ENCODE measurements at regions not wholly inside any gene's neighbourhood (a gene's known extent, or its start where the extent isn't known, plus 50 kb on each side); places are given as distances from the start of the nearest gene placed in this dataset.
"Not testable (repeated sequence)": the region's sequence is repeated elsewhere in the genome, so short reads cannot be mapped to it uniquely, and the experiment has no call there.

DNA sequence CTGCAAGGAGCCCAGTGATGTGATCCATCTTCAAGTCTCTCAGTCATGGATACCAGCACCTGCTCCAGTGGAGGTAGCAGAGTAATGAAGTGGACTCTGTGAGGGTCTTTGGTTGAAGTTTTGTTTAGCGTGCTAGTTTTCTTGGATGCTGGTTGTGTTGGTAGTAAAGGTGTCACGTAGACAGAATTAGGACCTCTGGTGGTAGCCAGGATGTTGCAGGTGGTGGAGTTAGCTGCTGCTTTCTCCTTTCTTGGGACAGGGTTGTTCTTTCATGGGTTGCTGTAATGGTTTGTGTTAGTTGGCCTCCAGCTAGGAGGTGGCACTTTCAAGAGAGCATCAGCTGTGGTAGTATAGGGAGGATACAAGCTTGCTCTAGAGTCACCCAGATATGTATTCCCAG lies 125.2 kb downstream of the ANXA2 start:
- no peak for DNase-seq

DNA sequence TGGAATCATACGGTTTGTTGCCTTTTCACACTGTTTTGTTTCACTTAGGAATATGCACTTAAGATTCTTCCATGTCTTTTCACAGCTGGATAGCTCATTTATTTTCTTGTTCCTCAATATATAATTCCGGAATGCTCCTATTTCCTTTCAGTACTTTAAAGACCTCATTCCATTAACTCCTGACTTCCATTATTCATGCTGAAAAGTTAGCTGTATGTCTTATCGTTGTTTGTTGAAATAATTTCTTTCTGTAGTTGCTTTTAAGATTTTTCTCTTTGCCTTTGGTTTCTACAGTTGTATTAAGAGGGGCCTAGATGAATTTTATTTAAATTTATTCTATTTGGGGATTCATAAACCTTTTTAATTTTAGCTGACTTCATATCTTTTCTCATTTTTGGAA lies 122.2 kb downstream of the ANXA2 start:
- DNase-seq, result no peak

GRCh38 chr15:60278879-60279278 lies 118.9 kb downstream of the ANXA2 start:
- DNase-seq, result no peak

DNA sequence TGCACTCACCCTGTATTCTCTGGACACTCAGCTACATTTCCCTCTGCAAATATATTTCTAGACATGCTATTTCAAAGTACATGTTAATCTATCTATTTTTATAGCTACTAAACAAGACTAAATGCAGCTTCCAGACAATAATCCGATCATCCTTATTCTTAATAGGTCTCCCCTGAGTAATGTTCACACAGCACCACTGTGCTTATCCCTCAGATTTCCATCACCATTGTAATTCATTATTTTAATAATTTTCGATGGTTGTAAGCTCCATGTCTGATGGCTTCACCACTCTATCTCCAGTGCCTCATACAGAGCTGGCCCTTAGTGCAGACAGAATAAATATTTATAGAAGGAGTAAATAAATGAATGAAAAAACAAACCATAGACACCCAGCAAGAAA lies 117.5 kb downstream of the ANXA2 start:
- DNase-seq, result no peak

DNA sequence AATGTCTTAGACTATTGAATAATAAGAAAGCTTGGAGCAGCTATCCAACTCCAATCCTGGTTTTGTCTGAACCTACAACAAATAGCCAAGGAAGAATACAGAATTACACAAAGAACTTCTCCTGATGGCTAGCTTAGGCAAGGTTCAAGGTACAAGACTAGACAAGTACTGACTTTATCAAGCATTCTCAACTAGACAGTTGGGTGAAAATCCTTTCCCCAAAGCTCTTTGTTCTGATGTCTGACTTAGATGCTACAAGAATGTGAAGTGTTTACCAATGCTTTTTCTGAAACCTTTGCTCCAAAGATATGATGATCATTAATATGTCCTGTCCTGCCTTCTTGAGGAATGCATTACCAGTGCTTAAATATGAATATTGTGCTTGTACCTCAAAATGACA lies 113.8 kb downstream of the ANXA2 start:
- no peak for DNase-seq

GRCh38 chr15:60295901-60296300 lies 101.9 kb downstream of the ANXA2 start:
- not testable (repeated sequence) for DNase-seq

DNA sequence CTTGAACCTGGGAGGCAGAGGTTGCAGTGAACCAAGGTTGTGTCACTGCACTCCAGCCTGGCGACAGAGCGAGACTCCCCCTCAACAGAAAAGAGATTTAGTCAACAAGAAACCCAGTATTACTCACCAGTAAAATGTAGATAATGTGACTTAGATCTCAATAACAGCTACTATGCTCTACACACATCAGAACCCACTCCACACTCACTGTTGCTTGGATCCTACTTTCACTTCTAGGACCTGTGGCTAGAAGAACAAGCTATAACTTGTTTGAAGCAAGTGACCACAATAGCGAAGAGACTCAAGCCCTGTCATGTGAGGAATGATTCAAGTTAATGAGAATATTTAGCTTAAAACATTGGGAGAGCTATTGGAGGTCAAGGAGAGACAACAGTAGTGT lies 100.7 kb downstream of the ANXA2 start:
- DNase-seq, result no peak

Measured in CD4-positive, alpha-beta T cell treated with Interleukin-10 for 1 hour (primary cell).